Astrocyte (in vitro differentiated cells and primary cell): ENCODE measurements at regions not wholly inside any gene's neighbourhood (a gene's known extent, or its start where the extent isn't known, plus 50 kb on each side); places are given as distances from the start of the nearest gene placed in this dataset.

Experiments
- DNase-seq: peaks from one replicate; pipeline ENCODE4 v3.0.0-alpha.2; 2010; ENCODE audit warnings: low read depth
- FAIRE-seq: peaks from 2 replicates; lab custom pipeline; 2011; peaks lifted over from hg19 to GRCh38; lab: Jason Lieb, UNC
- H2AFZ ChIP-seq: 2 replicates; pipeline ENCODE4 v1.6.0; 2012; ENCODE audit warnings: low read depth, low read length, inconsistent platforms
- H3K27ac ChIP-seq: 2 replicates; pipeline ENCODE4 v1.5.1; 2011; ENCODE audit warnings: low read depth, low read length, inconsistent platforms
- H3K27me3 ChIP-seq: 2 replicates; pipeline ENCODE4 v1.6.0; 2011; ENCODE audit warnings: low read length, inconsistent platforms; ENCODE audit not compliant: insufficient read depth
- H3K36me3 ChIP-seq: 2 replicates; pipeline ENCODE4 v1.5.1; 2011; ENCODE audit warnings: low read length, inconsistent platforms; ENCODE audit not compliant: insufficient read depth
- H3K4me1 ChIP-seq: 2 replicates; pipeline ENCODE4 v1.5.1; 2011; ENCODE audit warnings: low read length, inconsistent platforms; ENCODE audit not compliant: insufficient read depth
- H3K4me2 ChIP-seq: 2 replicates; pipeline ENCODE4 v1.6.0; 2012; ENCODE audit warnings: low read length, inconsistent platforms
- H3K4me3 ChIP-seq: 2 replicates; pipeline ENCODE4 v1.5.1; 2011; ENCODE audit warnings: low read depth, mild to moderate bottlenecking, low read length, inconsistent platforms; ENCODE audit not compliant: insufficient read depth
- H3K79me2 ChIP-seq: 2 replicates; pipeline ENCODE4 v1.6.0; 2012; ENCODE audit warnings: mild to moderate bottlenecking, low read length, inconsistent platforms; ENCODE audit not compliant: insufficient read depth
- H3K9ac ChIP-seq: 2 replicates; pipeline ENCODE4 v1.6.0; 2012; ENCODE audit warnings: mild to moderate bottlenecking, low read length, inconsistent platforms
- H3K9me3 ChIP-seq: 2 replicates; pipeline ENCODE4 v1.5.1; 2012; ENCODE audit warnings: low read depth, mild to moderate bottlenecking, low read length, inconsistent platforms; ENCODE audit not compliant: insufficient read depth
- H4K20me1 ChIP-seq: 2 replicates; pipeline ENCODE4 v1.6.0; 2012; ENCODE audit warnings: low read length, inconsistent platforms; ENCODE audit not compliant: insufficient read depth
- H3K27ac Mint-ChIP-seq: one replicate; pipeline ENCODE4 v1.8.0; 2021; ENCODE audit warnings: mild to moderate bottlenecking, mixed read lengths; ENCODE audit not compliant: unreplicated experiment
- H3K27me3 Mint-ChIP-seq: one replicate; pipeline ENCODE4 v1.8.0; 2021; ENCODE audit warnings: low read depth, mixed read lengths; ENCODE audit not compliant: unreplicated experiment
- H3K36me3 Mint-ChIP-seq: one replicate; pipeline ENCODE4 v1.8.0; 2021; ENCODE audit warnings: low read depth, mixed read lengths; ENCODE audit not compliant: unreplicated experiment
- H3K4me1 Mint-ChIP-seq: one replicate; pipeline ENCODE4 v1.8.0; 2021; ENCODE audit warnings: low read depth, mixed read lengths; ENCODE audit not compliant: unreplicated experiment
- H3K4me3 Mint-ChIP-seq: one replicate; pipeline ENCODE4 v1.8.0; 2021; ENCODE audit warnings: mild to moderate bottlenecking, moderate library complexity, mixed read lengths; ENCODE audit not compliant: unreplicated experiment
- H3K9me3 Mint-ChIP-seq: one replicate; pipeline ENCODE4 v1.8.0; 2021; ENCODE audit warnings: mild to moderate bottlenecking, mixed read lengths; ENCODE audit not compliant: unreplicated experiment
- CTCF ChIP-seq: IDR thresholded peaks from 2 replicates; pipeline ENCODE4 v1.5.1; 2011; ENCODE audit warnings: low read depth, mild to moderate bottlenecking, inconsistent platforms, low read length, moderate library complexity; ENCODE audit not compliant: insufficient read depth
- EZH2 ChIP-seq: IDR thresholded peaks from 2 replicates; pipeline ENCODE4 v1.6.1; 2012; ENCODE audit warnings: mild to moderate bottlenecking, low read length, inconsistent platforms; ENCODE audit not compliant: insufficient read depth

GRCh38 chr15:38103564-38103963 lies 149.1 kb upstream of the SPRED1 start:
- H3K9me3 Mint-ChIP-seq, result peaks cover 6% of the 10 kb centered on the region
- no peak overlapping the region for H3K27ac Mint-ChIP-seq
- no peak overlapping the region for H3K4me3 Mint-ChIP-seq

GRCh38 chr15:38111070-38111469 lies 141.6 kb upstream of the SPRED1 start:
- H3K27ac ChIP-seq, result no peak overlapping the region
- no peak for FAIRE-seq
- no peaks in the 10 kb centered on the region for H3K27me3 ChIP-seq
- H3K9ac ChIP-seq, result no peak overlapping the region
- no peaks in the 10 kb centered on the region for H3K36me3 ChIP-seq
- Mint-ChIP-seq H3K27me3 (no peaks in the 10 kb centered on the region), H3K4me1 (no peaks in the 10 kb centered on the region), H3K27ac (no peak overlapping the region), H3K4me3 (no peak overlapping the region), H3K36me3 (no peaks in the 10 kb centered on the region), H3K9me3 (peaks cover 2% of the 10 kb centered on the region)
- no peaks in the 10 kb centered on the region for H3K4me1 ChIP-seq
- H3K9me3 ChIP-seq, result no peaks in the 10 kb centered on the region
- DNase-seq, result no peak
- no peaks in the 10 kb centered on the region for H4K20me1 ChIP-seq
- no peak overlapping the region for H2AFZ ChIP-seq
- H3K4me2 ChIP-seq, result no peak overlapping the region
- TF ChIP-seq EZH2, result no peak
- TF ChIP-seq CTCF, result no peak
- no peaks in the 10 kb centered on the region for H3K79me2 ChIP-seq
- no peak overlapping the region for H3K4me3 ChIP-seq

More at GRCh38 chr15:38103564-38103963, 149.1 kb upstream of the SPRED1 start:
- FAIRE-seq (no peak), DNase-seq (no peak)
- Histone ChIP-seq H3K9me3 (no peaks in the 10 kb centered on the region), H4K20me1 (no peaks in the 10 kb centered on the region), H3K4me2 (no peak overlapping the region), H3K9ac (no peak overlapping the region), H3K27me3 (no peaks in the 10 kb centered on the region), H3K27ac (no peak overlapping the region), H3K4me1 (no peaks in the 10 kb centered on the region), H3K4me3 (no peak overlapping the region), H2AFZ (no peak overlapping the region), H3K36me3 (no peaks in the 10 kb centered on the region), H3K79me2 (no peaks in the 10 kb centered on the region)
- no peaks in the 10 kb centered on the region for H3K27me3 Mint-ChIP-seq
- no peak for TF ChIP-seq EZH2
- TF ChIP-seq CTCF, result no peak
- H3K36me3 Mint-ChIP-seq, result no peaks in the 10 kb centered on the region
- H3K4me1 Mint-ChIP-seq, result no peaks in the 10 kb centered on the region

- Mint-ChIP-seq H3K27ac (no peak overlapping the region), H3K4me3 (no peak overlapping the region)
Measured at GRCh38 chr15:38112406-38112805, 140.2 kb upstream of the SPRED1 start.

More at GRCh38 chr15:38112406-38112805, 140.2 kb upstream of the SPRED1 start:
- no peak overlapping the region for H3K9ac ChIP-seq
- no peak overlapping the region for H3K27ac ChIP-seq
- no peaks in the 10 kb centered on the region for H4K20me1 ChIP-seq
- DNase-seq (no peak), FAIRE-seq (no peak)
- no peaks in the 10 kb centered on the region for H3K4me1 Mint-ChIP-seq
- H3K27me3 ChIP-seq, result no peaks in the 10 kb centered on the region
- H3K36me3 ChIP-seq, result no peaks in the 10 kb centered on the region
- H3K9me3 Mint-ChIP-seq, result peaks cover 2% of the 10 kb centered on the region
- no peak for TF ChIP-seq EZH2
- TF ChIP-seq CTCF, result no peak
- H2AFZ ChIP-seq, result no peak overlapping the region
- H3K4me2 ChIP-seq, result no peak overlapping the region
- H3K4me1 ChIP-seq, result no peaks in the 10 kb centered on the region
- no peaks in the 10 kb centered on the region for H3K27me3 Mint-ChIP-seq
- no peak overlapping the region for H3K4me3 ChIP-seq
- H3K36me3 Mint-ChIP-seq, result no peaks in the 10 kb centered on the region
- no peaks in the 10 kb centered on the region for H3K79me2 ChIP-seq
- no peaks in the 10 kb centered on the region for H3K9me3 ChIP-seq
